ENCODE measurements at regions not wholly inside any gene's neighbourhood (a gene's known extent, or its start where the extent isn't known, plus 50 kb on each side); places are given as distances from the start of the nearest gene placed in this dataset.

- TF ChIP-seq CTCF (conservative IDR thresholded peaks at IDR 0.05 in 1 of 2, IDR thresholded peaks at IDR 0.05 in 1 of 2; ENCODE audit: extremely low read depth in 1 of 2, insufficient read depth in 1 of 2, low read depth in 1 of 2, low read length in 2 of 2) (no peak), EZH2 (IDR thresholded peaks at IDR 0.05; ENCODE audit: borderline replicate concordance, low read length) (no peak)
These were observed 66.7 kb upstream of the TANC2 start for GRCh38 chr17:62899361-62899760.
